HG03521 (cell line): ENCODE measurements at regions not wholly inside any gene's neighbourhood (a gene's known extent, or its start where the extent isn't known, plus 50 kb on each side); places are given as distances from the start of the nearest gene placed in this dataset.

Experiments used
- ATAC-seq: cut with Tn5 transposase; IDR thresholded peaks from one replicate; pipeline ENCODE4 v1.9.1; 2021; ENCODE audit warnings: mild to moderate bottlenecking, moderate library complexity; ENCODE audit not compliant: unreplicated experiment

DNA sequence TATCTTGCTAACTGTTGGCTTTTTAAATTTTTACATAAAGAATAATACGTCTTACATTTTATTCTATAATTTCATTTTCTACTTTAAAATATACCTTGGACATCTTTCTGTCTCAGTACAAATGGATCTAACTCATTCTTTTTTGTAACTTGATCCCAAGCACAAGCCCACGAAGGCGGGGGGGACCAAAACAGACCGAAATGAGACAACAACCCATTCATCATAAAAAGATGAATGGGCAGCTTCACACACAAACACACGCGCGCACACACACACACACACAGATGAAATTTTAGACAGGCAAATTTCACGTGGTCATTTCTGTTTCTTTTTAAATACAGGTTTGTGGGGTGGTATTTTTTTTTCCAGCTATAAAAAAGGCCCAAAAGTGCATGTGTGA, 271.3 kb upstream of the TOPAZ1 start:
- no peak for ATAC-seq

DNA sequence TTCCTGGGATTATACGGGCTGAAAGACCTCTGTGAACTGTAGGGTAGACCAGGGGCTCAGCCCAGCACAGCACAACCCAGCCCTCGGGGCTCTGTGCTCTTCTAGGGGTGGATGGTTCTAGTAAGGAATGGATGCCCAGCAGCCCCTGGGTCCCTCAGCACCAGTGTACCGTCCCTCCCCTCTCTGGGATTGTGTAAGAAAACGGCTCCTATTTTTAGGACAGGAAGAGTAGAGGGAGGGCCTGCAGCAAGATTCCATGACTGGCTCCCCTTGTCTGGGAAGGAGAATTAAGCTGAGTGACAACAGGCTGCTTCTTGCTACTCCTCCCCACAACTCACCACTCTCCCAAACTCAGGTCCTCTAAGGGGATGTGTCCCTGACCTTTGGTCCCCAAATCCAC, 270.8 kb upstream of the TOPAZ1 start:
- no peak for ATAC-seq

DNA sequence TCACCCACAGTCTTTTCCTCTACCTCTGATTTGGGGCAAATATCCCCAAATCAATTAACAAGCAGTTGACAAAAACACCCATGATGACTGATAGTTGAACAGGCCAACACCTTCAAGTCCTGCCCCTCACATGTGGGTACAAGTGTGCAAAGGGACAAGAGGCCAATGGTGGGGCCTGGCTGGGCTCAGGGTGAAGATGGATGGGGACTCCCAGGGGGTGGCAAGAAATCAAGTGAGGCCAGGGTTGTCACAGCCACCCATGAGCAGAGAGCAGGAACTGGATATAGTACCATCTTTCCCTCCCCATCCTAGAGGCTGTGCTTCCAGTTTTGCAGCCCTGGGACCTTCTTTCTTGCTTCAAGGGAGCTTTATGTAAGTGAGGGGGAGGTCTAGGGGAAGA, 270.2 kb upstream of the TOPAZ1 start:
- ATAC-seq: no peak

DNA sequence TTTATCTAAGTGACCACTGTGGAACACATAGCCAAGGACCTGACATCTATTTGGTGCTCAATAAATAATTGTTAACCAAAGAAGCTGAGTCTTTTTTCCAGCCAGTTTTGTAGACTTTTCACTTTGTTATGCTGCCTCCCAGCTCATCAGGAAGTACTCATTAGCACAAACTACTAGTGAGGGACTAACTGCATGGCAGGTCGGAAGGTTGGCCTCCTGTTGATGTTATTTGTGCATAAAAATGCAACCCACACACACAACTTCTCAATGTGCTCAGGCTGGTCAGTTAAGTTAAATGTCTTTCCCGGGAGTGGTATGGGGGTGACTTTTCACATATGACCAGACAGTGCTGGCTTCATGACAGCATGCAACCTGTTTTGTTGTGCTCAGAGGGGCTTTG, 263.0 kb upstream of the TOPAZ1 start:
- ATAC-seq: no peak

DNA sequence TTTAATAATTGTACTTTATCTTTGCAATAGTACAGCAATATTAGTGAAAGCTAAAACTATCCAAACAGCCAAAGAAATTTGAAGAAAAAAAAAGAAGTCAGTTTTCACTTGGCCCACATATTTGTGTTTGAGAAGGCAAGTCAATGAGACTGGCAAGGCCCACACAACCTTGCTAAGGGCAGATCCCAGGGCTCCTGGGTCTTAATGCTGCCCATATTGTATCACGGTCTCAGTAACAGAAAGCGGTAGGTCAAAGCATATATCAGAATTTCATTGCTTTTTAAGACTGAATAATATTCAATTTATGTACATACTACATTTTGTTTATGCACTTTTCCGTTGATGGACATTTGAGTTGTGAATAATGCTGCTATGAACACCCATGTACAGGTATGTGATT, 262.0 kb upstream of the TOPAZ1 start:
- no peak for ATAC-seq

DNA sequence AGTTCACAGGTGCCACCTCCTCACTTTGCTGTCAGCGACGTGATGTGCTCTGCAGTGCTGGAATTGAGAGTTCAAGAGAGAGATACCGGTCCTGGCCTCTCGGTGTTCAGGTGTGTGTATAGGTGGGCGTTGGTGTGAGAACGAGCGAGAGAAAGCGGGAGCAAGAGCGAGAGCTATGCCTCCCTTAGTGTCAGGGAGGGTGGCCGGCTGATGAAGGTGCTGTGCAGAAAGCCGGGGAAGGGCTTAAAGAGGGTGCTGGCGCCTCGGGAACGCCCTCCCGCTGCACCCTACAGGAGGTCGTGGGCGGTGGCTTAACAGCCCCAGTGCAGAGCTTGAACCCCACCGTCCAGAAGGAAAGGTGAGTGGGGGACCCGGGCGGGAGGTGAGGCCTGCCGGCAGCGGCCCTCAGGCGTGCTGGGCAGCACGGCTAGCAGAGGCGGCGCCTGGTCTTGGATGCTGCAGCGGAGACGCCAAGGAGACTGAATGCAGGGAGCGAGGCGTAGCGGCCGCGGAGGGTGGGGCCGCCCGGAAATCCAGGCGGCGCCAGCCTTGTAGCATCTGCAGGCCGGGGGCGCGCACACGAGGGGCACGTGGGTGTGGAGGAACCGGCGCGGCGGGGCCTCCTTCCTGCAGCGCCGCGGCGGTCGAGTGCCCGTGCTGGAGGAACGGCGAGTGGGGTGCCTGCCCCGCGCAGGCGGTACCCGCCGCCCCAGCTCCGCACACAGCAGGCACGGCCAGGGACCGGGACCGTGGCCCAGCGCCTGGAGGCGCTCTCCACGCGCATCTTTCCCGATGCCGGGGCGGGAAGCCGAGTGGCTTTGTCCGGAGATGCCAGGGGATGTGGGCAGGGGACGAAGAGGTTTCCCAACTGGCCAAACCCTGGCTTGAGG, 246.8 kb upstream of the TOPAZ1 start:
- ATAC-seq: no peak

DNA sequence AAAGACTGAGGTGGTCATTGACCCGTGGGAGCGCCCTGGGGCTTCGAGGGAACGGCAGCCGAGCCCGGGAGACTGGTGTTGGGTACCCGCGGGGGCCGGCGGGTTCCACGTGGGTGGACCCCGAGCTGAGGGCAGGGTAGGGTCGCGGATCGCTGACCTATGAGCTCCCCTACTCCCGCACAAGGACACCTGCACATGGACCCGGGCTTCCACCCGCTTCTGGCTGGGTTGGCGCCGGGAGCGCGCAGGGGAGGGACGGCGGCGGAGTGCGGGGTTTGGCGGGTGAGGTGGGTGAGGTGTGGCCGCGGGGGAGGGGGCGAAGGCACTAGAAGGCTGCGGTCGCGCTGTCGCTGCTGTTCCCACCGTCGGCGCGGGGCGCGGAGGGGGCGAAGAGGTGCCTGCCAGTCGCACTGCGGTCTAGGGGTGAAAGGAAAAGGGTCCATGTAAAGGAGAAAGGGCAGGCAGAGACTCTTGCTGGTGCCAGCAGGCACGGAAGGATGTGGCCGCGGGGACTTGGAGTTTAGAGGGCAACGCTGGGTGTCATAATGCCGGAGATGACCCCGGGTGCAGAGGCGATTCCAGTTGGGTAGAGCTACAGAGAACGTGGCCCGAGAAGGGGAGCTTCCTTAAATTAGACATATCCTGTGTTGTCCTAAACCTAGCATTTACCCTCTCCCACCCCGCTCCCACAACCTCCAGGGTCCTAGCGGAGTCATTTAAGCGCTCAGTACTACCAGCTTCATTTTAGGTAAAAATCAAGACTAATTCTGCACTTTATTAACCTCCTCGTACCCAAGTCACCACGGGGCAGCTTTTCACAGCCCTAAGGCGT, 245.9 kb upstream of the TOPAZ1 start:
- no peak for ATAC-seq

DNA sequence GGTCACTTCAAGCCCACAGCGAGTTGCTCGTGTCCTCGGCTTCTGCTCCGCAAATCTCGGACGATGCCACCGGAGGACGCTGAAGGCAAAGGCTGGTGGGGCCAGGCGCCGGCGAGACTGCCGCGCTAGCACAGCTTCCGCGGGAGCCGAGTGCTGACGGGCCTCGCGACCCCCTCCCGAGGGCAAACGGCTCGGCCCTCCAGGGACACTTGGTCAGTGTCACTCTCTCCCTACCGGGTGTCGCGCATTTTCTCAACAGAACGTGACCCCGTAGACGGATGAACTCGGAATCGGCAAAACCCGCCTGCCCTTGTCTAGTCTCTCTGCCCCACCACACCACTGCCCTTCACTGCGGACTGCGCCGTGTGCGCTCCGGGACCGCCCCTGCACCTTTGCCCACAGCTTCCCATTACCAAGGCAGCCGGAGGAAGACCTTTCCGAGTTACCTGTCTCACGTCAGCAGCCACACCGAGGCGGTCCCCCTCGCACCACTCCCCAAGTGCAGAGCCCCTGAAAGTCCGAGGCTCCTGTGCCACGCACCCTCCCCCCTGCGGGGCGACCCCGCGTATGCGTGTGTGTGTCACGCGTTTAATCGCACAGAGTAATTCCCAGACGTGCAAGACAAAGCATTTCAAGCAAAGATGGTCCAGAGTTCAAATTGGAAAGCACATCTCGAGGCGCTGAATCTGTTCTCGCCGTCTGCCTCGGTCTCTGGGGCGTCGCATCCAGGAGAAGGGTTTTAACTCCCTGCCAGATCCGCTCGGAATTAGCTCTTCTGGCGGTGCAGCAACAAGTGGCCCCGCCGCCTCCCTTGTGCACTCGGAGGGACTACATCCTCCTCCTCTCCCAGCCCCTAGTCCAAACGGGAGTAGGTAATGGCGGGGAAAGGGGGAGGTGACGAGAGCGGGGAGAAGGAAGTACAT, 245.0 kb upstream of the TOPAZ1 start:
- ATAC-seq: no peak

DNA sequence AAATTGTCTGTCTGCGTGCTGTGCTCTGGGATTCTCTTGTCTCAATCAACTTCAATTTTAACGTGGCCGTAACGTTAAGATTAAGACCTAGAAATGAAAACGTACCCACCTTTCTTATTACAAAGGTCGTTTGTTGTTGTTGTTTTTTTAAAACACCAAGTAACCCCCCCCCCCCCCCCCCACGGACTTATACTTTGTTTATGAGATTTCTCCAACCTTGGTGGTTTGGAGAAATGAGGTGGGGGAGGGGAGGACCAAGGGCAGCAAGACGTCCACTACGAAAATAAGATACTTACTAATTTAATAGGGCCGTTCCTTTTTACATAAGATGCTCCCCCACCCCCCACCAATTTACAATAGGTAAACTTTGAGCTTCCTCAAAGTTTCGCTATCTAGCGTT, 244.4 kb upstream of the TOPAZ1 start:
- ATAC-seq: no peak

DNA sequence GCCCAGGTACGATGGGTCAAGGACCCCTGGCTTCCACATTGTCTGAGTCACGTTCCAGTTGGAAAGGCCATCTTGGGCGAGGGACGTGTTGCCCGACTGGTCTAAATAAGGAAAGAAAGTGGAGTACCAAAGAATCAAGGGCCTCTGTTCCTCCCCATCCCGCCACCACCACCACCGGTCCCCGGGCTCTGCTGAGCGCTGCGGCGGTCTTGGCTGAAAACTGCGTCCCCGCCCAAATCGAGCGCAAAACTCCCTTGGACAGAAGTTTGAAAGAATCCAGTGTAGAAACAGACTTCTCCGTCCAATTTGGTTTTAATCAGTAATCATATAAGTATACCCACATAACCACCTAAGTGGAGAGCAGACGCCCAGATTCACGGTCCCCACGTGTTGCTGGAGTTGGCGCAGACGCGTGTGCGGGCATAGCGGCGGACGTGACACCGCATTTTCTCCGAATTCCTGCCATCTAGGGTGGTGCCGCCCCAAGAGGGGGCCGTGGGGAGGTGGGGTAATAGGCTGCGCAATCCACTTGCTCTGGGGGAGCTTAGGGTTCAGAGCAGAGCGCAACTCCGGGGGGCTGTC, 243.8 kb upstream of the TOPAZ1 start:
- ATAC-seq: no peak

DNA sequence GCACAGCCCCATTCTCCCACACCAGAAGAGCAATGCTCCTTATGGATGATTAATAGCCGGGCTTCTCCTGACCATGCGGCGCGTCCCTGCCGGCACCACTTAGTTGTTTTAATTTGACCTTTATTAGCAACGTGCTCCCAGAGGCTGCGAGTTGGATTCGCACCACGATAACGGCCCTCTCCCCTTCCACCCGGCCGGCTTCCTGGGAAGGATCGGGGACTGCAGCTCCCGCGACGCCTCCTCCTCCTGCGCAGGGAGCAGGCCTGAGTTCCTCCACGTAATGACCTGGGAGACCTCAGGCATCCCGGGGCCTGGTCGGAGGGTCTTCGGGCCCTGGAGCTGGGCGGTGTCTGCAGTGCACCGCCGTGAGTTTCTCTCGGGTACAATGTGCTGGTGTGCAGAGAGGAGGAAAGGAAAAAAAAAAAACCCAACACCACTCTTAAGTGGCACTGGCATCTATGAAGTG, 243.3 kb upstream of the TOPAZ1 start:
- ATAC-seq: peak; percentile 1

DNA sequence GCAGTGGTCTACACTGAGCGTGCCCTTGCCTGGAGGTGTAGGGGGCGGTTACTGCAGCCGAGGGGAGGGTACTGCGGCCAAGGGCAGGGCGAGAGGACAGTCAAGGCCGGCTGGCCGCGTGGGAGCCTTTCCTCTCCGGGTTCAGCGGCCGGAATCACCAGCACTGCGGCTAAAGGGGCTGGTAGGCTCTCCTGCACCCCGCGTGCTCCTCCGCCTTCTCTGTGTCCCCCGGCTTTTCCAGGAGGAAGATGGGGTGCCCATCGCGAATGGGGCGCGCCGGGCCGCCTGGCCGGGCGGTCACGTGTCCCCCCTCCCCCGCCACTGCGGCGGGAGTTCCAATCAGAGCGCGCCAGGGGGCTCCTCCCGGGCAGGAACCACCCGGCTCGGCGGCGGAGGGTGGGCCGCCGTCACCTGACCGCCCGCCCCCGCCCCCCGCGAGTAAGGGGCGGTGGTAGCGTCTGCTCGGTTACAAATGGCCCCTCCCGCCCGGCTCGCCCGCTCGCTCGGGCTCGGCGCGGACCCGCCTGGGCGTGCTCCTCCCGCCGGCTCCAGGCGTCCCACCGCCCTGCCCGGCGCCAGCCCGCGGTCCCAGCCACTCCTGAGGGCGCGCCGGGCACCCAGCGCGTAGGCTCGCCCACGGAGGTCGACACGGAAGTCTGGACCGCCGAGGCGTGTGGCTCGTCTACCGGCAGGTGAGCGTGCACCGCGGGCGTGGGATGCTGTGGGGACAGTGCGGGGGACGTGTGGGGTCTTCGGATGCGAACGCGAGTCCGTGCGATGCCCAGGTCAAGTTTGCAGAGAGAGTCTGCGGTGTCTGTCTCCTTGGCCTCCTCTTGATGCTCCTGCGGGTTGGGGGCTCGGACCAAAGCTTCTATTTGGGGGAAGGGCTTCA, 242.6 kb upstream of the TOPAZ1 start:
- peak; percentile 39 for ATAC-seq

DNA sequence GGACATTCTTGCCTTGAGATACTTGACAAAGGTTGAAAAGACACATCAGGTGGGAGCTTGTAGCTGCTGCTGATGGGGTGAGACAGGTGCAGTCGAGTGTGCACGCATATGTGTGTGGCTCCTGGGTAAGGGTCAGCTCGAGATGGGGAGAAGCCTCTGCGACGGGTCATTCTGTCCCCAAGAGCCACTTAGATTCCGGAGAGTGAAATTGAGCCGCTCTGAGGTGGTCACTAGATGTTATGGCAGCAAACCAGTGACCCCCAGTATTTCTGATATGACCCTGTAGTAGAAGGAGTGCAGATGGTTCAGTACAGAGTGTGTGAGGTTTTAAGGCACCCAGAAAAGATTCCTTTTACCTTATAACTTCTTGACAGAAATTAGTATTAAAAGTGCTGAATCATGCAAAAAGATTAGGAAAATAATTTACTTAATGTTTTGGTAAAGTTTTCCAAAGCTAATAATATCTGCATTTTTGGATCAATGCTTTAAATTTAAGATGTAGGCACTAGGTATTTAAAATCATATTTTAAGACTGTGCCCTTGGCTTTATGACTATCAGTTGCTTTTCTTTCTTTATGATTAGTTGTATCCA, 241.9 kb upstream of the TOPAZ1 start:
- no peak for ATAC-seq

DNA sequence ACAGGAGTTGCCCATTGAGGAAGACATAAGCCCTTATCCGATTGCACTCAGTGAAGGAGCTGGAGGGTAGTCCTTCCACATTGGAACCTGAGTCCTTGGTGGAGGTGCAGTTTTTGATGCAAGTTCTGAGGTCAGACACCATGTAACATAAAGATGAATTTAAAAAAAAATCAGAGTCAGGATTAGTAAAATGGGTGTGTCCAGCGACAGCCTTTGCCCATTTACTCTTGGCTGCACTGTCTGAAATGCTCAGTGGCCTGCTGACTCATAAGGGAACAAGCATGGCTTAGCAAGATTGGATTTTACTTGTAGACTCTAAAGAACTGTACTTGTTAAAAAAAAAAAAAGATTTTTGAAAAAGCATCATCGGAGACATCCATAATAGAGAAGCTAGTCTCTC, 241.1 kb upstream of the TOPAZ1 start:
- no peak for ATAC-seq

DNA sequence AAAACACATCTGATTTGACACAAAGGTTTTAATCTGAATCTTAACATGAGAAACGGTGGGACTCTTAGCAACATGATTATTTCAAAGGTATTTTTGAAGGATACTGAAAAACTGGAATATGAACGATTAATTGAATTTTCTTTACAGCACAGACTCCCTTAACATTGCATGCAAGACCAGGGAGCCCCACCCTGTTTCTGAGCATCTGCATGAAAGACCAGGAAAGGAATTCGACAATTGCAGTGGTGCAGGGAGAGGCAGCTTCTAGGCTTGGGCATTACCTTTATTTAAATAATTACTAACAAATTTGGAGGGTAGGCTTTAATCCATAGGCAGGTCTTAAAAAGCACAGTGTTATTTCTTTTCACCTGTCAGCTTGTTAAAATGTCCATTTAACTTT, 240.6 kb upstream of the TOPAZ1 start:
- ATAC-seq: no peak

DNA sequence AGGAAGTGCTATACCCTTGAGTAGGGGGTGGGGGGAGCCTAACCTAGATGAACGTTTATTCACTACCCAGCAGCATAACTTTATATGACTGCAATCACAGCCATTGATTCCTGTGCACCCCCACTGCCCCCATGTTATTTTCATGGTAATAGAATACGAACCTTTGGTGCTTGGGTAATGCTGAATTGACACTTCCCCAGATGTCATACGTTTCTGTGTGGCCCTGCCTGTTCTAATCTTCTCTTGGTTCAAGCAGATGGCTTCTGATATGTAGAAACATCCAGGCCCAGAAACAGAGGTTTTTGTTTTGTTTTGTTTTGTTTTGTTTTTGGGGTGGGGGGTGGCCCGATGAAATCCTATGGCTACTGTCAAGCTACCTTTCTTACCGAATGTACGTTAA, 237.9 kb upstream of the TOPAZ1 start:
- no peak for ATAC-seq

DNA sequence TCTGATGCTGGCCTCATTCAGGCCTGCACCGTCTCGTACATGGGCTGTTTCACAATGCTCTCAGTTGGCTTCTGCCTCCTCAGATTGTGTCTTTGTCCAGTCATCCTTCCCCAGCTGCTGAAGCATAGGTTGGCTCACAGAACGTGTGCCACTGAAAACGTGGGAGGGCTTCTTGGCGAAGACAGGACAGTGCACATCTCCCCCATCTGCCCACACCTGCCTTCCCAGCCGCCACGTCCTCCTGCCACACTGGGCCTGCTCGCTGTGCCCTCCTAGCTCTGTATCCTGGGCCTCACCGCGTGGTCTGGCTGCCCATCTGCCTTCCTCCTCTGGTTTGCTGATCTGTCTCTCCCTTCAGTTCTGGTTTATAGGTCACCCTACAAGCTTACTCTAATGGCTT, 230.0 kb upstream of the TOPAZ1 start:
- ATAC-seq: no peak

DNA sequence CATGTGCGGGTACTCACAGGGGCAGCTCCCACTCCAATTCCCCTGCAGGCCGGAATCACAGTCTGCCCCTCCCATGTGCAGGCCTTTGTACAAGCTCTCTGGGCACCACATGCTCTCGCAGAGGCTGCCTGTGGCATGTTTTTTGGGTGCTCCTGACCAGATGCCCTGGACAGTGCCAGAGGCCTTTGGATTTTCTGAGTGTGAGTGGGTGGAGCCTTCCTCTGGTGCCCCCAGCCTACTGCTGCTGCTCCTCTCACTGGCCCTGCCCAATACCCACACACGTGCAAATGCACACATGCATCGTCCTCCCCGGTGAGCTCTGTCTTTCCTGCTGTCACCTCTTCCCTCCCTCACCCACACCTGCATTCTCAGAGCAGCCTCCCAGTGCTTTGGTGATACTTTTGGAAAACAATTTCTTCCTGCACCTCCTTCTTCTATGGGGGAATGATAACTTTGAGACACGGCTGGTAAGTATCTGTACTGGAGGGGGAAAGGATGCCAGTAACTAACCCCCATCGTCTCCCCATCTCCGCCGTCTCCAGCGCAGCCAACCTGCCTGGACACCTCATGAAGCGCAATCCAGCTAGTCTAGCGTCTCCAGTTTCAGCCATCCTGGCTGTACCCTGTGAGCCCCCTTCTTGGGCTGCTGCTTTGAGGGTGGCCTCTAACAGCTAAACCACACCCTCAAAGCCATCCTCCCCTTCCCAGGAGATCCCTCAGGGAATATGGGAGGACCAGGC, 229.4 kb upstream of the TOPAZ1 start:
- ATAC-seq: no peak

DNA sequence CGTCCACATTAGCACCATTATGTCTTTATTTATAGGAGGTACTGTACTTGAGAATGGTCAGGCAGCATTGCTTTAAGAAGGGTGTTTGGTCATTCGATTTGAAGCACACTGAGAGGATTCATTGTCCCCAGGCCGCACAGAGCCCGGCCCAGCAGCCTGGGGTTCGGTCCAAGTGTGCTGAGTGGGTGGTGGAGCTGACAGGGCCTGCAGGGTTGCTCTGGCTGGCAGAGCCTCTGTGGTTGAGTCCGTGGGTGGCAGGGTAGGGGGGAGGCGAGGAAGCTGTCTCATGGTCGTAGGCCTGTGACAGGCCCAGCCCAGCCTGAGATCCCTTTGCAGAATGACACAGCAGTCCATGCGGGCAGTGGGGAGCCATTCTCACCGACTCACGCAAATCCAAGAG, 227.7 kb upstream of the TOPAZ1 start:
- ATAC-seq: no peak
